GM12878 (cell line): ENCODE measurements at regions not wholly inside any gene's neighbourhood (a gene's known extent, or its start where the extent isn't known, plus 50 kb on each side); places are given as distances from the start of the nearest gene placed in this dataset.

Source experiments
- CHD1 ChIP-seq: IDR thresholded peaks from 2 replicates; pipeline ENCODE4 v1.6.1; 2012; ENCODE audit warnings: low read depth, low read length, improper control_type of control experiment
- CREB1 ChIP-seq: IDR thresholded peaks from 2 replicates; pipeline ENCODE4 v1.6.1; 2012; ENCODE audit warnings: low read depth, mild to moderate bottlenecking, inconsistent platforms
- HCFC1 ChIP-seq: fragments of 150-350 bp; IDR thresholded peaks from 2 replicates; pipeline ENCODE4 v1.6.1; 2014; ENCODE audit warnings: low read length
- MXI1 ChIP-seq: fragments of 150-350 bp; IDR thresholded peaks from 2 replicates; pipeline ENCODE4 v1.6.1; 2011; ENCODE audit warnings: low read depth, mild to moderate bottlenecking, inconsistent platforms, low read length, improper control_type of control experiment
- NRF1 ChIP-seq: conservative IDR thresholded peaks from 2 replicates; pipeline ENCODE4 v1.6.1; 2011; ENCODE audit warnings: mild to moderate bottlenecking, low read depth, low read length, improper control_type of control experiment
- ZZZ3 ChIP-seq: IDR thresholded peaks from 2 replicates; pipeline ENCODE4 v1.6.1; 2011; ENCODE audit warnings: low read depth; ENCODE audit not compliant: control insufficient read depth, insufficient read length
- TF ChIP-seq, protein P1 (sequence below): fragments of 450-650 bp; IDR thresholded peaks from 2 replicates; pipeline ENCODE4 v1.6.1; 2016; ENCODE audit warnings: mild to moderate bottlenecking
- TF ChIP-seq, protein P2 (sequence below): IDR thresholded peaks from 2 replicates; pipeline ENCODE4 v1.6.1; 2012; ENCODE audit warnings: low read depth, low read length, improper control_type of control experiment
- TF ChIP-seq, protein P3 (sequence below), 3 experiments: IDR thresholded peaks in 2 of 3; conservative IDR thresholded peaks in 1 of 3; 2 replicates each; pipeline ENCODE4 v1.5.1; 2011; ENCODE audit warnings: low read depth in 3 of 3, low read length in 3 of 3, mild to moderate bottlenecking in 3 of 3, control low read depth in 2 of 3, moderate library complexity in 2 of 3, inconsistent platforms in 1 of 3, mixed read lengths in 1 of 3; ENCODE audit not compliant: control insufficient read depth in 2 of 3, insufficient read depth in 1 of 3; ENCODE audit errors: extremely low read depth in 1 of 3

DNA sequence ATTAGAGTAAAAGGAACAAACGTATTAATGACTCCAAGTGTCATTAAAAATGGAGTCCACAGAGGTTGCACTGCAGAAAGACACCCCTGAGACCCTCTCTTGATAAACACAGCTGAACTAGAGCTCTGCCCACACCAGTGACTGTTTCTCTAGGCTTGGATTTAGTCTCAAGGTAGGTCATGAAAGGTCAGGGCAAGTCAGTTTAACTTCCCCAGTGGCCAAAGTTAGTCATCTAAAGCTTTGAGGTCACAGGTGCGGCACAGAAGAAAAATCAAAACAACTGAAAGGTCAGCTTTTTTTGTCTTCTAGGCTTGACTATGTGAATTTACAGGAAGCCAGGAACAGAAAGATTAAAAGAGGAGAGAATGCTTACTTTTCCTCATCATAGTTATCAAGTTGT, 749.6 kb downstream of the RAB28 start:
- TF ChIP-seq, protein P1, sequence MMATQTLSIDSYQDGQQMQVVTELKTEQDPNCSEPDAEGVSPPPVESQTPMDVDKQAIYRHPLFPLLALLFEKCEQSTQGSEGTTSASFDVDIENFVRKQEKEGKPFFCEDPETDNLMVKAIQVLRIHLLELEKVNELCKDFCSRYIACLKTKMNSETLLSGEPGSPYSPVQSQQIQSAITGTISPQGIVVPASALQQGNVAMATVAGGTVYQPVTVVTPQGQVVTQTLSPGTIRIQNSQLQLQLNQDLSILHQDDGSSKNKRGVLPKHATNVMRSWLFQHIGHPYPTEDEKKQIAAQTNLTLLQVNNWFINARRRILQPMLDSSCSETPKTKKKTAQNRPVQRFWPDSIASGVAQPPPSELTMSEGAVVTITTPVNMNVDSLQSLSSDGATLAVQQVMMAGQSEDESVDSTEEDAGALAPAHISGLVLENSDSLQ, result no peak
- TF ChIP-seq CREB1 (no peak), ZZZ3 (no peak), NRF1 (no peak), CHD1 (no peak), MXI1 (no peak), HCFC1 (no peak)
- TF ChIP-seq, protein P2, sequence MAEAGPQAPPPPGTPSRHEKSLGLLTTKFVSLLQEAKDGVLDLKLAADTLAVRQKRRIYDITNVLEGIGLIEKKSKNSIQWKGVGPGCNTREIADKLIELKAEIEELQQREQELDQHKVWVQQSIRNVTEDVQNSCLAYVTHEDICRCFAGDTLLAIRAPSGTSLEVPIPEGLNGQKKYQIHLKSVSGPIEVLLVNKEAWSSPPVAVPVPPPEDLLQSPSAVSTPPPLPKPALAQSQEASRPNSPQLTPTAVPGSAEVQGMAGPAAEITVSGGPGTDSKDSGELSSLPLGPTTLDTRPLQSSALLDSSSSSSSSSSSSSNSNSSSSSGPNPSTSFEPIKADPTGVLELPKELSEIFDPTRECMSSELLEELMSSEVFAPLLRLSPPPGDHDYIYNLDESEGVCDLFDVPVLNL, result no peak
- TF ChIP-seq, protein P3, sequence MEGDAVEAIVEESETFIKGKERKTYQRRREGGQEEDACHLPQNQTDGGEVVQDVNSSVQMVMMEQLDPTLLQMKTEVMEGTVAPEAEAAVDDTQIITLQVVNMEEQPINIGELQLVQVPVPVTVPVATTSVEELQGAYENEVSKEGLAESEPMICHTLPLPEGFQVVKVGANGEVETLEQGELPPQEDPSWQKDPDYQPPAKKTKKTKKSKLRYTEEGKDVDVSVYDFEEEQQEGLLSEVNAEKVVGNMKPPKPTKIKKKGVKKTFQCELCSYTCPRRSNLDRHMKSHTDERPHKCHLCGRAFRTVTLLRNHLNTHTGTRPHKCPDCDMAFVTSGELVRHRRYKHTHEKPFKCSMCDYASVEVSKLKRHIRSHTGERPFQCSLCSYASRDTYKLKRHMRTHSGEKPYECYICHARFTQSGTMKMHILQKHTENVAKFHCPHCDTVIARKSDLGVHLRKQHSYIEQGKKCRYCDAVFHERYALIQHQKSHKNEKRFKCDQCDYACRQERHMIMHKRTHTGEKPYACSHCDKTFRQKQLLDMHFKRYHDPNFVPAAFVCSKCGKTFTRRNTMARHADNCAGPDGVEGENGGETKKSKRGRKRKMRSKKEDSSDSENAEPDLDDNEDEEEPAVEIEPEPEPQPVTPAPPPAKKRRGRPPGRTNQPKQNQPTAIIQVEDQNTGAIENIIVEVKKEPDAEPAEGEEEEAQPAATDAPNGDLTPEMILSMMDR (IDR thresholded peaks at IDR 0.05 in 2 of 3, conservative IDR thresholded peaks at IDR 0.05 in 1 of 3; ENCODE audit: control insufficient read depth in 2 of 3, extremely low read depth in 1 of 3, insufficient read depth in 1 of 3, low read depth in 3 of 3, low read length in 3 of 3), result no peak
